Aorta (tissue), 5 donors: ENCODE measurements at regions not wholly inside any gene's neighbourhood (a gene's known extent, or its start where the extent isn't known, plus 50 kb on each side); places are given as distances from the start of the nearest gene placed in this dataset.

Experiments used
- ATAC-seq: fragments of 200-7000 bp; cut with Tn5 transposase; one replicate; pipeline ENCODE4 v1.9.1; 2022; ENCODE audit warnings: moderate library complexity; ENCODE audit not compliant: low FRiP score
- DNase-seq, 2 donors: peaks; one replicate each; pipeline ENCODE4 v3.0.0-alpha.2; 2020
- H3K27ac ChIP-seq, 2 donors: one replicate each; pipeline ENCODE4 v1.5.1; 2013; ENCODE audit warnings: low read length in 2 of 2, mild to moderate bottlenecking in 2 of 2, moderate library complexity in 2 of 2, control low read depth in 1 of 2, inconsistent platforms in 1 of 2, low read depth in 1 of 2
- H3K27me3 ChIP-seq, 2 donors: one replicate each; pipeline ENCODE4 v1.6.1; 2013; ENCODE audit warnings: control low read depth in 1 of 2, low read length in 1 of 2, mild to moderate bottlenecking in 1 of 2, moderate library complexity in 1 of 2; ENCODE audit not compliant: insufficient read depth in 2 of 2, control insufficient read depth in 1 of 2
- H3K36me3 ChIP-seq, 2 donors: one replicate each; pipeline ENCODE4 v1.6.1; 2013; ENCODE audit warnings: control low read depth in 1 of 2, low read length in 1 of 2, mild to moderate bottlenecking in 1 of 2; ENCODE audit not compliant: insufficient read depth in 2 of 2, control insufficient read depth in 1 of 2
- H3K4me1 ChIP-seq, 2 donors: one replicate each; pipeline ENCODE4 v1.6.1; 2013; ENCODE audit warnings: low read length in 2 of 2, control low read depth in 1 of 2, mild to moderate bottlenecking in 1 of 2, moderate library complexity in 1 of 2; ENCODE audit not compliant: insufficient read depth in 2 of 2, control insufficient read depth in 1 of 2
- H3K4me3 ChIP-seq, 2 donors: one replicate each; pipeline ENCODE4 v1.5.1; 2013; ENCODE audit warnings: low read length in 2 of 2, control low read depth in 1 of 2, mild to moderate bottlenecking in 1 of 2
- H3K9me3 ChIP-seq: one replicate; pipeline ENCODE4 v1.6.1; 2013; ENCODE audit warnings: mild to moderate bottlenecking, low read length; ENCODE audit not compliant: control insufficient read depth
- WGBS, 2 donors: extraction: QIAGEN DNeasy Blood & Tissue Kit; methylation state at CpG; one replicate each; pipeline ENCODE4 v1.1.7; 2013; 5-methylcytosine and 5-hydroxymethylcytosine counted together
- intact Hi-C, 2 donors: fragments of 100-400 bp; cut with DNase I; formaldehyde crosslinking; loops; one replicate each; pipeline versions ENCODE4 v1.14.2 to v1.15.0; 2022
- donor health status: healthy with polysubstance abuse.
- donor health status: Bipolar disorder and iron deficiency.
- donor health status: DM: no; HTN: no; CAD: no.
- donor health status: DM: no; HTN: no; CAD: no.
- donor health status: DM: yes; HTN: yes; CAD: no.

- H3K9me3 ChIP-seq = peaks cover 2% of the 10 kb centered on the region
- 20 to 27% methylated on average over 8 of the region's 8 CpGs for WGBS, 2 donors
- no peaks in the 10 kb centered on the region for H3K36me3 ChIP-seq
- H3K27me3 ChIP-seq = no peaks in the 10 kb centered on the region
- H3K4me1 ChIP-seq = no peaks in the 10 kb centered on the region
- H3K4me3 ChIP-seq = no peak overlapping the region
- DNase-seq (no peak), ATAC-seq (no peak)
- H3K27ac ChIP-seq = no peak overlapping the region
- intact Hi-C loops = no loop called here
Measured at GRCh38 chr11:115885535-115886421, 381.6 kb upstream of the CADM1 start.

GRCh38 chr11:115884800-115885534 lies 380.8 kb upstream of the CADM1 start:
- DNase-seq = no peak
- H3K4me3 ChIP-seq = no peak overlapping the region
- intact Hi-C loops = no loop called here
- peaks cover 4% of the 10 kb centered on the region for H3K9me3 ChIP-seq
- no peak overlapping the region for H3K27ac ChIP-seq
- ATAC-seq = no peak
- H3K36me3 ChIP-seq = no peaks in the 10 kb centered on the region
- H3K4me1 ChIP-seq = no peaks in the 10 kb centered on the region
- no peaks in the 10 kb centered on the region for H3K27me3 ChIP-seq
- 35 to 39% methylated on average over 5 of the region's 5 CpGs for WGBS, 2 donors

- intact Hi-C loops = no loop called here
Measured at GRCh38 chr11:115874843-115875242, 370.6 kb upstream of the CADM1 start.

GRCh38 chr11:115873813-115874212 lies 369.6 kb upstream of the CADM1 start:
- Histone ChIP-seq H3K27ac (no peak overlapping the region), H3K4me3 (no peak overlapping the region), H3K27me3 (peaks cover 0 to 2% of the 10 kb centered on the region in 2 donors), H3K9me3 (peaks cover 10% of the 10 kb centered on the region), H3K4me1 (no peaks in the 10 kb centered on the region), H3K36me3 (no peaks in the 10 kb centered on the region)
- DNase-seq (no peak), ATAC-seq (no peak)
- intact Hi-C loops = no loop called here
- 4 to 9% methylated on average over 5 of the region's 5 CpGs for WGBS, 2 donors

More at GRCh38 chr11:115874843-115875242, 370.6 kb upstream of the CADM1 start:
- ATAC-seq (no peak), DNase-seq (no peak)
- H3K27me3 ChIP-seq = no peaks in the 10 kb centered on the region
- no peaks in the 10 kb centered on the region for H3K36me3 ChIP-seq
- H3K27ac ChIP-seq = no peak overlapping the region
- H3K4me1 ChIP-seq = no peaks in the 10 kb centered on the region
- peaks cover 5% of the 10 kb centered on the region for H3K9me3 ChIP-seq
- 88 to 89% methylated on average over 4 of the region's 4 CpGs for WGBS, 2 donors
- no peak overlapping the region for H3K4me3 ChIP-seq

GRCh38 chr11:115872416-115872815 lies 368.2 kb upstream of the CADM1 start:
- no peak for DNase-seq
- intact Hi-C loops = no loop called here

GRCh38 chr11:115871161-115871760 lies 367.0 kb upstream of the CADM1 start:
- intact Hi-C loops = no loop called here

More at GRCh38 chr11:115872416-115872815, 368.2 kb upstream of the CADM1 start:
- no peaks in the 10 kb centered on the region for H3K36me3 ChIP-seq
- H3K27ac ChIP-seq = no peak overlapping the region
- no peaks in the 10 kb centered on the region for H3K4me1 ChIP-seq
- peaks cover 0 to 2% of the 10 kb centered on the region in 2 donors for H3K27me3 ChIP-seq
- no peak overlapping the region for H3K4me3 ChIP-seq
- no peak for ATAC-seq
- peaks cover 10% of the 10 kb centered on the region for H3K9me3 ChIP-seq
- 61 to 65% methylated on average over 5 of the region's 5 CpGs for WGBS, 2 donors

GRCh38 chr11:115869780-115870431 lies 365.7 kb upstream of the CADM1 start:
- Histone ChIP-seq H3K4me1 (no peaks in the 10 kb centered on the region), H3K4me3 (no peak overlapping the region), H3K36me3 (no peaks in the 10 kb centered on the region), H3K27me3 (peaks cover 0 to 2% of the 10 kb centered on the region in 2 donors), H3K9me3 (peaks cover 10% of the 10 kb centered on the region), H3K27ac (no peak overlapping the region)
- ATAC-seq (no peak), DNase-seq (peak in 1 of 2 donors; percentile 65)
- intact Hi-C loops = no loop called here
- WGBS, 2 donors = 41 to 43% methylated on average over 5 of the region's 5 CpGs

More at GRCh38 chr11:115871161-115871760, 367.0 kb upstream of the CADM1 start:
- ATAC-seq (no peak), DNase-seq (no peak)
- 82 to 85% methylated on average over 9 of the region's 9 CpGs for WGBS, 2 donors
- Histone ChIP-seq H3K4me3 (no peak overlapping the region), H3K27me3 (peaks cover 0 to 2% of the 10 kb centered on the region in 2 donors), H3K4me1 (no peaks in the 10 kb centered on the region), H3K27ac (no peak overlapping the region), H3K9me3 (peaks cover 10% of the 10 kb centered on the region), H3K36me3 (no peaks in the 10 kb centered on the region)

- 87 to 97% methylated on average over 2 of the region's 2 CpGs for WGBS, 2 donors
- peaks cover 10% of the 10 kb centered on the region for H3K9me3 ChIP-seq
Measured at GRCh38 chr11:115869131-115869530, 364.9 kb upstream of the CADM1 start.

More at GRCh38 chr11:115869131-115869530, 364.9 kb upstream of the CADM1 start:
- H3K4me3 ChIP-seq = no peak overlapping the region
- no peak overlapping the region for H3K27ac ChIP-seq
- peaks cover 0 to 2% of the 10 kb centered on the region in 2 donors for H3K27me3 ChIP-seq
- DNase-seq = no peak
- no peaks in the 10 kb centered on the region for H3K36me3 ChIP-seq
- intact Hi-C loops = no loop called here
- no peaks in the 10 kb centered on the region for H3K4me1 ChIP-seq
- ATAC-seq = no peak
